DND-41 (cell line): ENCODE measurements at regions not wholly inside any gene's neighbourhood (a gene's known extent, or its start where the extent isn't known, plus 50 kb on each side); places are given as distances from the start of the nearest gene placed in this dataset.

Source experiments
- ATAC-seq: fragments of 200-7000 bp; cut with Tn5 transposase; 3 replicates; pipeline ENCODE4 v1.9.1; 2021; ENCODE audit warnings: low read depth; ENCODE audit not compliant: insufficient read depth
- DNase-seq: peaks from one replicate; pipeline ENCODE4 v3.0.0-alpha.2; 2020
- H2AFZ ChIP-seq: 2 replicates; pipeline ENCODE4 v1.6.0; 2012; ENCODE audit warnings: low read depth, low read length
- H3K27ac ChIP-seq: 2 replicates; pipeline ENCODE4 v1.5.1; 2012; ENCODE audit warnings: low read length, inconsistent platforms
- H3K27me3 ChIP-seq: fragments of 200-600 bp; sonication (generic); 2 replicates; pipeline ENCODE4 v1.6.0; 2012; ENCODE audit warnings: low read length, mild to moderate bottlenecking, inconsistent platforms; ENCODE audit not compliant: insufficient read depth, poor library complexity
- H3K36me3 ChIP-seq: 2 replicates; pipeline ENCODE4 v1.5.1; 2012; ENCODE audit warnings: low read length, inconsistent platforms; ENCODE audit not compliant: insufficient read depth
- H3K4me1 ChIP-seq: 2 replicates; pipeline ENCODE4 v1.5.1; 2012; ENCODE audit warnings: mild to moderate bottlenecking, low read length; ENCODE audit not compliant: insufficient read depth
- H3K4me2 ChIP-seq: 2 replicates; pipeline ENCODE4 v1.6.0; 2012; ENCODE audit warnings: mild to moderate bottlenecking, moderate library complexity, low read length, inconsistent platforms; ENCODE audit not compliant: insufficient read depth
- H3K4me3 ChIP-seq, 2 experiments: fragments of 200-600 bp in 1 of 2; shearing (Covaris generic) in 1 of 2; 2 replicates each; pipeline ENCODE4 v1.5.1; 2012 to 2016; ENCODE audit warnings: inconsistent platforms in 2 of 2, low read length in 2 of 2, mild to moderate bottlenecking in 2 of 2, low read depth in 1 of 2, moderate library complexity in 1 of 2
- H3K79me2 ChIP-seq: 2 replicates; pipeline ENCODE4 v1.6.0; 2012; ENCODE audit warnings: low read length, inconsistent platforms; ENCODE audit not compliant: insufficient read depth
- H3K9ac ChIP-seq: 2 replicates; pipeline ENCODE4 v1.6.0; 2012; ENCODE audit warnings: low read depth, mild to moderate bottlenecking, inconsistent platforms, low read length, moderate library complexity
- H3K9me3 ChIP-seq: 2 replicates; pipeline ENCODE4 v1.5.1; 2012; ENCODE audit warnings: low read length, moderate library complexity, mild to moderate bottlenecking, inconsistent platforms; ENCODE audit not compliant: insufficient read depth, severe bottlenecking
- H4K20me1 ChIP-seq: 2 replicates; pipeline ENCODE4 v1.6.0; 2012; ENCODE audit warnings: low read length; ENCODE audit not compliant: insufficient read depth
- CTCF ChIP-seq: IDR thresholded peaks from 2 replicates; pipeline ENCODE4 v1.5.1; 2012; ENCODE audit warnings: borderline replicate concordance, low read length, moderate library complexity, mild to moderate bottlenecking; ENCODE audit not compliant: poor library complexity, severe bottlenecking; ENCODE audit errors: extremely low read depth
- EZH2 ChIP-seq: IDR thresholded peaks from 3 replicates; pipeline ENCODE4 v1.6.1; 2012; ENCODE audit warnings: borderline replicate concordance, low read depth, mild to moderate bottlenecking, moderate library complexity, low read length, inconsistent platforms; ENCODE audit not compliant: severe bottlenecking

GRCh38 chr1:103348136-103348535 is 177.4 kb upstream of the RNPC3 start:
- Histone ChIP-seq H3K27me3 (no peaks in the 10 kb centered on the region), H2AFZ (no peak overlapping the region), H3K36me3 (no peaks in the 10 kb centered on the region), H3K79me2 (no peaks in the 10 kb centered on the region), H3K4me2 (no peak overlapping the region), H4K20me1 (no peaks in the 10 kb centered on the region), H3K27ac (no peak overlapping the region), H3K4me3 (no peak overlapping the region), H3K4me1 (no peaks in the 10 kb centered on the region), H3K9ac (no peak overlapping the region), H3K9me3 (no peaks in the 10 kb centered on the region)
- TF ChIP-seq EZH2, result no peak
- no peak for TF ChIP-seq CTCF
- DNase-seq, result no peak
- ATAC-seq, result no peak

- H3K4me1 ChIP-seq, result peaks cover 5% of the 10 kb centered on the region; the same call in 1 of the 2 replicates
- no peaks in the 10 kb centered on the region for H4K20me1 ChIP-seq
- no peaks in the 10 kb centered on the region for H3K36me3 ChIP-seq
- no peak overlapping the region for H3K9ac ChIP-seq
- no peak for DNase-seq
- H3K4me3 ChIP-seq, result no peak overlapping the region
- H2AFZ ChIP-seq, result no peak overlapping the region
- no peaks in the 10 kb centered on the region for H3K9me3 ChIP-seq
- ATAC-seq, result no peak
- H3K4me2 ChIP-seq, result no peak overlapping the region
- no peaks in the 10 kb centered on the region for H3K27me3 ChIP-seq
- H3K27ac ChIP-seq, result no peak overlapping the region
- no peak for TF ChIP-seq CTCF
- TF ChIP-seq EZH2, result no peak
- no peaks in the 10 kb centered on the region for H3K79me2 ChIP-seq
These were observed 180.6 kb upstream of the RNPC3 start for GRCh38 chr1:103344930-103345329.

- no peak overlapping the region for H3K9ac ChIP-seq
These were observed 184.1 kb upstream of the RNPC3 start for GRCh38 chr1:103341377-103341880.

More at GRCh38 chr1:103341377-103341880, 184.1 kb upstream of the RNPC3 start:
- no peak overlapping the region for H2AFZ ChIP-seq
- ATAC-seq (no peak), DNase-seq (no peak)
- no peaks in the 10 kb centered on the region for H3K36me3 ChIP-seq
- H3K79me2 ChIP-seq, result no peaks in the 10 kb centered on the region
- H3K27me3 ChIP-seq, result no peaks in the 10 kb centered on the region
- TF ChIP-seq CTCF (no peak), EZH2 (no peak)
- peaks cover 5% of the 10 kb centered on the region; the same call in 1 of the 2 replicates for H3K4me1 ChIP-seq
- no peak overlapping the region for H3K27ac ChIP-seq
- H4K20me1 ChIP-seq, result no peaks in the 10 kb centered on the region
- no peak overlapping the region for H3K4me2 ChIP-seq
- H3K9me3 ChIP-seq, result no peaks in the 10 kb centered on the region
- H3K4me3 ChIP-seq, result no peak overlapping the region
